A549 (cell line): ENCODE measurements at regions not wholly inside any gene's neighbourhood (a gene's known extent, or its start where the extent isn't known, plus 50 kb on each side); places are given as distances from the start of the nearest gene placed in this dataset.

Experiments used
- ATAC-seq, 2 experiments: fragments of 200-7000 bp in 1 of 2; fragments of >200 bp in 1 of 2; cut with Nextera tagmentation in 1 of 2; cut with Tn5 transposase in 1 of 2; 3 replicates each; pipeline versions ENCODE4 v1.8.0 to v1.9.1; 2018 to 2020; ENCODE audit warnings: mild to moderate bottlenecking in 1 of 2, moderate library complexity in 1 of 2
- CTCF ChIA-PET: fragments of 300-600 bp; sonication (Branson Sonifier 250); formaldehyde crosslinking; extraction: SDS; loops from one replicate; lab custom pipeline; 2021; ENCODE audit warnings: antibody characterized with exemption, inconsistent platforms; lab: Yijun Ruan, JAX
- POLR2A ChIA-PET: fragments of 350-600 bp; formaldehyde crosslinking; extraction: SDS; loops from one replicate; lab custom pipeline; 2021; ENCODE audit warnings: antibody characterized with exemption, inconsistent platforms; lab: Yijun Ruan, JAX
- DNase-seq, 2 experiments: peaks; one replicate each; pipeline versions ENCODE4 v3.0.0 to v3.0.0-alpha.2; 2011 to 2016; ENCODE audit warnings: low read depth in 1 of 2, low spot score in 1 of 2
- FAIRE-seq: peaks from 2 replicates; lab custom pipeline; 2011; peaks lifted over from hg19 to GRCh38; lab: Jason Lieb, UNC
- H3K27ac ChIP-seq, 2 experiments: fragments of >200 bp; sonication (Bioruptor Twin); formaldehyde crosslinking; 3 replicates each; pipeline ENCODE4 v1.5.1; 2016 to 2017
- H3K4me1 ChIP-seq: fragments of >200 bp; sonication (Bioruptor Twin); formaldehyde crosslinking; 3 replicates; pipeline ENCODE4 v1.6.1; 2016
- H3K4me2 ChIP-seq: fragments of >200 bp; sonication (Bioruptor Twin); formaldehyde crosslinking; 3 replicates; pipeline ENCODE4 v1.6.1; 2016
- H3K4me3 ChIP-seq: fragments of >200 bp; sonication (Bioruptor Twin); formaldehyde crosslinking; 3 replicates; pipeline ENCODE4 v1.5.1; 2016
- H3K9me3 ChIP-seq: fragments of >200 bp; sonication (Bioruptor Twin); formaldehyde crosslinking; 3 replicates; pipeline ENCODE4 v1.6.1; 2016
- GATA3 ChIP-seq: IDR thresholded peaks from 2 replicates; pipeline ENCODE4 v1.6.1; 2012; ENCODE audit warnings: borderline replicate concordance
- HEYL ChIP-seq: fragments of 250-450 bp; sonication (Bioruptor Pico); IDR thresholded peaks from 2 replicates; pipeline ENCODE4 v1.8.0; 2021; ENCODE audit warnings: mild to moderate bottlenecking, moderate library complexity
- HOXB5 ChIP-seq: fragments of 250-450 bp; sonication (Bioruptor Pico); IDR thresholded peaks from 2 replicates; pipeline ENCODE4 v1.5.0; 2020; ENCODE audit warnings: mild to moderate bottlenecking, moderate library complexity
- JUN ChIP-seq, 2 experiments: fragments of >200 bp; sonication (Bioruptor Twin); formaldehyde crosslinking; IDR thresholded peaks; 2 replicates in 1 of 2; 3 replicates in 1 of 2; pipeline ENCODE4 v1.6.1; 2016 to 2017
- JUNB ChIP-seq: fragments of >200 bp; sonication (Bioruptor Twin); formaldehyde crosslinking; IDR thresholded peaks from 2 replicates; pipeline ENCODE4 v1.6.1; 2016
- KDM1A ChIP-seq: fragments of 200-600 bp; sonication (generic); IDR thresholded peaks from 2 replicates; pipeline ENCODE4 v1.6.1; 2016; ENCODE audit warnings: low read depth, mild to moderate bottlenecking
- KDM5A ChIP-seq: fragments of 200-600 bp; sonication (generic); IDR thresholded peaks from 2 replicates; pipeline ENCODE4 v1.6.1; 2016; ENCODE audit warnings: antibody characterized with exemption, mild to moderate bottlenecking
- MAFK ChIP-seq: fragments of 450-650 bp; IDR thresholded peaks from 2 replicates; pipeline ENCODE4 v1.6.1; 2014; ENCODE audit not compliant: partially characterized antibody
- MYC ChIP-seq: IDR thresholded peaks from 2 replicates; pipeline ENCODE4 v1.6.1; 2012; ENCODE audit warnings: mild to moderate bottlenecking, inconsistent platforms, low read length, improper control_type of control experiment, borderline replicate concordance
- PHF8 ChIP-seq: fragments of 200-600 bp; sonication (generic); IDR thresholded peaks from 2 replicates; pipeline ENCODE4 v1.6.1; 2016; ENCODE audit warnings: low read depth, mild to moderate bottlenecking, antibody characterized with exemption, moderate library complexity, borderline replicate concordance
- RARB ChIP-seq: fragments of 250-450 bp; sonication (Bioruptor Pico); IDR thresholded peaks from 2 replicates; pipeline ENCODE4 v1.8.0; 2021; ENCODE audit warnings: mild to moderate bottlenecking, moderate library complexity
- RFX5 ChIP-seq: fragments of 450-650 bp; IDR thresholded peaks from 2 replicates; pipeline ENCODE4 v1.7.1; 2014; ENCODE audit warnings: antibody characterized with exemption, mild to moderate bottlenecking, moderate library complexity
- SMC3 ChIP-seq: fragments of >200 bp; sonication (Bioruptor Twin); formaldehyde crosslinking; IDR thresholded peaks from 3 replicates; pipeline ENCODE4 v1.6.1; 2018; ENCODE audit warnings: inconsistent platforms
- ZSCAN20 ChIP-seq: fragments of 250-450 bp; sonication (Bioruptor Pico); IDR thresholded peaks from 2 replicates; pipeline ENCODE4 v1.8.0; 2022; ENCODE audit warnings: mild to moderate bottlenecking, moderate library complexity
- WGBS: methylation state at CpG from one replicate; pipeline ENCODE4 v1.1.6; 2017; ENCODE audit errors: missing lambda C conversion rate; 5-methylcytosine and 5-hydroxymethylcytosine counted together
- TF ChIP-seq, protein P1 (sequence below): IDR thresholded peaks from 2 replicates; pipeline ENCODE4 v1.6.1; 2012
- TF ChIP-seq, protein P2 (sequence below): fragments of 250-450 bp; sonication (Bioruptor Pico); IDR thresholded peaks from 2 replicates; pipeline ENCODE4 v1.5.0; 2021; ENCODE audit warnings: mild to moderate bottlenecking, moderate library complexity, borderline replicate concordance
- TF ChIP-seq, protein P3 (sequence below): fragments of >200 bp; sonication (Bioruptor Twin); formaldehyde crosslinking; IDR thresholded peaks from 2 replicates; pipeline ENCODE4 v1.6.1; 2016
- TF ChIP-seq, protein P4 (sequence below): fragments of >200 bp; sonication (Bioruptor Twin); formaldehyde crosslinking; IDR thresholded peaks from 3 replicates; pipeline ENCODE4 v1.5.1; 2016

DNA sequence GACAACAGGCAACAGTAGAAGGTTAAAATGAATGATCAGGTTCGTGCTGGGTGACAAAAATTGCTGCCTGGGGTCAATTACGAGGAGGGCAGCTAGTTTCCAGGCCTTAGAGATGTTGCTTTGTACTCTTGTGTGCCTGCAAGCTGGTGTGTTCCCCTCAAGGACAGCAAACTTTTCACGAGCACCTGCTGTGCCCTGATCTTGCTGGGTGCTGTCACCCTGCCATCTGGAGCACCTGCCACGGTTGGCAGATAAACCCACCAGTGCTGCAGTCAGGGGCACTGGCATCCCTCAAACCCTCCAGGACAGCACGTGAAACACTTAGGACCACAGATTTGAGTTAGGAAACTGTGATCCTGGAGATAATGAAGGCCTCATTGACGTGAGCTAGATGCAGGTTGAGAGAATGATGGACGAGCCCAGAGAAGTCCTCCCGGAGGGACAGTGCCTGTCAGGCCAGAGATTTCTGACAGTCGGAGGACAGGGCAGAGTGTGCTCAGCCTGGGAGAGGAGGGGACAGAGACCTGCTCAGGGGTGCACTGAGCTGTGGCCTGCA, 104.3 kb upstream of the RAB12 start (continued):
- no peak for TF ChIP-seq GATA3
- TF ChIP-seq JUN (IDR thresholded peaks at IDR 0.05), result no peak
- no peak for TF ChIP-seq SMC3

DNA sequence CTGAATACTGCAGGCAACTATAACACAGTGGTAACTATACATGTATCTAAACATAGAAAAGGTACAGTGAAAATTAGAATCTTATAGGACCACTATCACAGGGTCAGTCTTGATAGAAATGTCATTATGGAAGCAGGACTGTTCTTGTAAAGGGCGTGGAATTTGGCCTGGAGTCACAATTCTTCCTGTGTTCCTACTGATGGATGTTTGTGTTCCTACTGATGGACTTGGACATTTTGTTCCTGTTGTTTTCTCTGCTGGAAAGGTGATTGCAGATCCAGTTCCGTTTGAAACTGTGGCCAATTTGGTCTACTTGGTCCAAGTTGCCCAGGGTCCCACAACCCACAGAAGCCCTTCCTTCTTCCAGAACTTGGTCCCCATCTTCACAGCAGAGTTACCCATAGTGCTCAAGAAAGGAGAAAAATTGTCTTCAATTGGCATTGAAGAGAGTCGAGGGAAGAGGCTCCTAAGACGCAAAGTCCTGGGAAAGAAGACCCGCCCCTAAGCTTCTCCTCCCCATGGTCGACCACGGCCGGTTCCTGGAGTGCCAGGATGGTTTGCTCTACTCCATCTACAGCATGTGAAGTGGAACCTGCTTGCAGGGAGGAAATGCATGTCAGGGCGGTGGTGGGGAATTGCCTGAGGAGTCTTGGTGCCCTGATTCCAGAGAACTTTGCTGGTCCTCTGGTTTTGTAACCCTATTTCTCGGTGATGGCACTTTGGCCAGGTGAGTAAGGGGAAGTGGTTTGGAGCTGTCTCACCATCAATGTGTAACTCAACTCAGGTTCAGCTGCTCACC, 102.8 kb upstream of the RAB12 start:
- H3K9me3 ChIP-seq, result no peaks in the 10 kb centered on the region
- H3K4me3 ChIP-seq, result no peak overlapping the region
- no peaks in the 10 kb centered on the region for H3K4me1 ChIP-seq
- no peak for DNase-seq
- FAIRE-seq, result no peak
- no peak overlapping the region for H3K27ac ChIP-seq
- POLR2A ChIA-PET, result no interaction called here
- no peak for ATAC-seq
- WGBS, result 58% methylated on average over 10 of the region's 10 CpGs
- H3K4me2 ChIP-seq, result no peak overlapping the region
- TF ChIP-seq RARB (CRISPR knock-in tag) (no peak), ZSCAN20 (CRISPR knock-in tag) (no peak), SMC3 (no peak), JUN (IDR thresholded peaks at IDR 0.05) (no peak), JUNB (no peak), RFX5 (no peak), KDM1A (no peak)
- TF ChIP-seq, protein P1, sequence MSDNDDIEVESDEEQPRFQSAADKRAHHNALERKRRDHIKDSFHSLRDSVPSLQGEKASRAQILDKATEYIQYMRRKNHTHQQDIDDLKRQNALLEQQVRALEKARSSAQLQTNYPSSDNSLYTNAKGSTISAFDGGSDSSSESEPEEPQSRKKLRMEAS, result no peak
- CTCF ChIA-PET, result interaction anchor here (0.7 kb wide), 1 partner anchor 99 kb away, joined by 4 read pairs; no protein-coding TSS in a partner anchor

DNA sequence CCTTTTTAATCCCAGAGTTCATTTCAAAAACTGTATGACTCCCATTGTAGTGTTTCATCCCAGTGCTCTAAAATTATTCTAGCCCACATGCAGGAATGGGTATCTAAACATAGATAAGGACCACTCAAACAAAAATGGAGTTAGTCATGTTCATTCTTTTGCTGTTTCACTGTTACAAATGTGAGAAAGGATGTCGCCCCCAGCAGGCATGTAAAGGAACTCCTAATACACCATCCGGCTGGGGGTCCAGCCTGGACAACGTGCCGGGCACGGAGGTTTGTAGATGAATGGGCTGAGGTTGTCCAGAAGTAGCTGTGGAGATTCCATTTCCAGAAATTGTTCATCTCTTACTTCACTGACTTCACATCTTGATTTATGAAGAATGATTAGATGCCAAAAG, 101.9 kb upstream of the RAB12 start:
- H3K4me1 ChIP-seq, result no peaks in the 10 kb centered on the region
- no peak for FAIRE-seq
- H3K9me3 ChIP-seq, result no peaks in the 10 kb centered on the region
- ChIA-PET CTCF (no interaction called here), POLR2A (no interaction called here)
- no peak overlapping the region for H3K4me2 ChIP-seq
- ATAC-seq, result 0 out of 6 replicates have a peak, but pooled peaks of 1 of the 2 experiments have one; percentile 41
- DNase-seq, result peak in 1 of 2 experiments; percentile 12
- no peak overlapping the region for H3K4me3 ChIP-seq
- 6% methylated on average over 5 of the region's 5 CpGs for WGBS
- H3K27ac ChIP-seq, result no peak overlapping the region
- TF ChIP-seq MAFK (no peak), HEYL (CRISPR knock-in tag) (no peak), HOXB5 (no peak), MYC (no peak), PHF8 (no peak), KDM5A (no peak)
- TF ChIP-seq, protein P2, sequence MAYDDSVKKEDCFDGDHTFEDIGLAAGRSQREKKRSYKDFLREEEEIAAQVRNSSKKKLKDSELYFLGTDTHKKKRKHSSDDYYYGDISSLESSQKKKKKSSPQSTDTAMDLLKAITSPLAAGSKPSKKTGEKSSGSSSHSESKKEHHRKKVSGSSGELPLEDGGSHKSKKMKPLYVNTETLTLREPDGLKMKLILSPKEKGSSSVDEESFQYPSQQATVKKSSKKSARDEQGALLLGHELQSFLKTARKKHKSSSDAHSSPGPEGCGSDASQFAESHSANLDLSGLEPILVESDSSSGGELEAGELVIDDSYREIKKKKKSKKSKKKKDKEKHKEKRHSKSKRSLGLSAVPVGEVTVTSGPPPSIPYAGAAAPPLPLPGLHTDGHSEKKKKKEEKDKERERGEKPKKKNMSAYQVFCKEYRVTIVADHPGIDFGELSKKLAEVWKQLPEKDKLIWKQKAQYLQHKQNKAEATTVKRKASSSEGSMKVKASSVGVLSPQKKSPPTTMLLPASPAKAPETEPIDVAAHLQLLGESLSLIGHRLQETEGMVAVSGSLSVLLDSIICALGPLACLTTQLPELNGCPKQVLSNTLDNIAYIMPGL (CRISPR knock-in tag), result no peak
- TF ChIP-seq, protein P3, sequence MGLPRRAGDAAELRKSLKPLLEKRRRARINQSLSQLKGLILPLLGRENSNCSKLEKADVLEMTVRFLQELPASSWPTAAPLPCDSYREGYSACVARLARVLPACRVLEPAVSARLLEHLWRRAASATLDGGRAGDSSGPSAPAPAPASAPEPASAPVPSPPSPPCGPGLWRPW, result no peak
- TF ChIP-seq, protein P1, result no peak
- TF ChIP-seq, protein P4, sequence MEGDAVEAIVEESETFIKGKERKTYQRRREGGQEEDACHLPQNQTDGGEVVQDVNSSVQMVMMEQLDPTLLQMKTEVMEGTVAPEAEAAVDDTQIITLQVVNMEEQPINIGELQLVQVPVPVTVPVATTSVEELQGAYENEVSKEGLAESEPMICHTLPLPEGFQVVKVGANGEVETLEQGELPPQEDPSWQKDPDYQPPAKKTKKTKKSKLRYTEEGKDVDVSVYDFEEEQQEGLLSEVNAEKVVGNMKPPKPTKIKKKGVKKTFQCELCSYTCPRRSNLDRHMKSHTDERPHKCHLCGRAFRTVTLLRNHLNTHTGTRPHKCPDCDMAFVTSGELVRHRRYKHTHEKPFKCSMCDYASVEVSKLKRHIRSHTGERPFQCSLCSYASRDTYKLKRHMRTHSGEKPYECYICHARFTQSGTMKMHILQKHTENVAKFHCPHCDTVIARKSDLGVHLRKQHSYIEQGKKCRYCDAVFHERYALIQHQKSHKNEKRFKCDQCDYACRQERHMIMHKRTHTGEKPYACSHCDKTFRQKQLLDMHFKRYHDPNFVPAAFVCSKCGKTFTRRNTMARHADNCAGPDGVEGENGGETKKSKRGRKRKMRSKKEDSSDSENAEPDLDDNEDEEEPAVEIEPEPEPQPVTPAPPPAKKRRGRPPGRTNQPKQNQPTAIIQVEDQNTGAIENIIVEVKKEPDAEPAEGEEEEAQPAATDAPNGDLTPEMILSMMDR, result no peak
